ENCODE measurements at regions not wholly inside any gene's neighbourhood (a gene's known extent, or its start where the extent isn't known, plus 50 kb on each side); places are given as distances from the start of the nearest gene placed in this dataset.

- no peaks in the 10 kb centered on the region for H3K4me1 Mint-ChIP-seq
- Histone ChIP-seq H3K27me3 (ENCODE audit: control insufficient read depth in 2 of 2, insufficient read depth in 2 of 2, low read length in 2 of 2) (no peaks in the 10 kb centered on the region), H3K4me1 (ENCODE audit: control insufficient read depth in 1 of 2, insufficient read depth in 2 of 2, low read length in 2 of 2) (no peaks in the 10 kb centered on the region), H2AFZ (ENCODE audit: insufficient read depth, low read depth, low read length, poor library complexity, severe bottlenecking) (no peak overlapping the region), H3K9ac (ENCODE audit: insufficient read depth, low read length, poor library complexity, severe bottlenecking) (no peak overlapping the region), H3K27ac (ENCODE audit: low read depth in 1 of 2, low read length in 2 of 2) (no peak overlapping the region), H3K36me3 (replicated peaks in 1 of 2; ENCODE audit: control insufficient read depth in 1 of 2, insufficient read depth in 2 of 2, low read length in 2 of 2) (no peaks in the 10 kb centered on the region), H3K79me2 (ENCODE audit: insufficient read depth, low read length) (no peaks in the 10 kb centered on the region), H4K20me1 (ENCODE audit: insufficient read depth, low read length) (no peaks in the 10 kb centered on the region), H3K9me3 (replicated peaks in 1 of 2; ENCODE audit: control insufficient read depth in 1 of 2, insufficient read depth in 1 of 2, low read length in 2 of 2) (no peaks in the 10 kb centered on the region), H3K4me2 (replicated peaks; ENCODE audit: extremely low read depth, low read length, poor library complexity, severe bottlenecking) (no peak overlapping the region), H3K4me3 (replicated peaks in 1 of 3; ENCODE audit: low read depth in 2 of 3, low read length in 3 of 3) (no peak overlapping the region)
- 65% methylated on average over 4 of the region's 5 CpGs for WGBS (ENCODE audit: insufficient coverage)
- H3K36me3 Mint-ChIP-seq = no peaks in the 10 kb centered on the region
- no peak for DNase-seq
- peaks cover 0 to 10% (median 2%) of the 10 kb centered on the region in 7 donors for H3K9me3 Mint-ChIP-seq
- TF ChIP-seq CTCF (IDR thresholded peaks at IDR 0.05) = no peak
- peaks cover 0 to 7% (median 6%) of the 10 kb centered on the region in 3 donors for H3K27me3 Mint-ChIP-seq (ENCODE audit: low read depth in 3 of 3)
- intact Hi-C loops (cut with micrococcal nuclease) = no loop called here
- no peak overlapping the region for H3K4me3 Mint-ChIP-seq
- no peak overlapping the region for H3K27ac Mint-ChIP-seq
Measured at GRCh38 chr2:65788556-65788955, 356.2 kb upstream of the SPRED2 start.

DNA sequence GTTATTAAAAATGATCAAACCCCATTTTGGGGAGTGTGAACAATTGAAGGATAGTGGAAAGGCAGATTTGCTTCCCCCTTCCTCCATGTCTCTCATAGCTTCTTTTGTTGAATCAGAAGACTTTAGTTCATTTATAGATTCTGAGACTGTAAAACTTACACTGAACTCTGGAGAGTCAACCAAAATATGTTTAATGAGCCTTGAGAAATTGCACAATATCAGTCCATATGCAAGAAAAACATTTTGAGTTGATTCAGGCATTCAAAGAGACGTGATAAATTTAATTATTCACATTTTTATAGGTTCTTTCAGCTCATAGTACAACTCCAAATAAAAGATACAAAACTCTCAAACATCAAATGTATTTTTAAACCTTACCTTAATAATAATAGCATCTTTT, 354.4 kb upstream of the SPRED2 start:
- no peaks in the 10 kb centered on the region for H3K27me3 ChIP-seq (ENCODE audit: control insufficient read depth in 2 of 2, insufficient read depth in 2 of 2, low read length in 2 of 2)
- no peaks in the 10 kb centered on the region for H3K4me1 ChIP-seq (ENCODE audit: control insufficient read depth in 1 of 2, insufficient read depth in 2 of 2, low read length in 2 of 2)
- Mint-ChIP-seq H3K27ac (no peak overlapping the region), H3K36me3 (no peaks in the 10 kb centered on the region), H3K27me3 (ENCODE audit: low read depth in 3 of 3) (peaks cover 2 to 5% (median 5%) of the 10 kb centered on the region in 3 donors), H3K4me1 (no peaks in the 10 kb centered on the region), H3K9me3 (peaks cover 0 to 11% (median 2%) of the 10 kb centered on the region in 7 donors), H3K4me3 (no peak overlapping the region)
- H3K9me3 ChIP-seq (replicated peaks in 1 of 2; ENCODE audit: control insufficient read depth in 1 of 2, insufficient read depth in 1 of 2, low read length in 2 of 2) = no peaks in the 10 kb centered on the region
- no peaks in the 10 kb centered on the region for H3K79me2 ChIP-seq (ENCODE audit: insufficient read depth, low read length)
- intact Hi-C loops (cut with micrococcal nuclease) = no loop called here
- H3K9ac ChIP-seq (ENCODE audit: insufficient read depth, low read length, poor library complexity, severe bottlenecking) = no peak overlapping the region
- no peak overlapping the region for H3K4me3 ChIP-seq (replicated peaks in 1 of 3; ENCODE audit: low read depth in 2 of 3, low read length in 3 of 3)
- H3K4me2 ChIP-seq (replicated peaks; ENCODE audit: extremely low read depth, low read length, poor library complexity, severe bottlenecking) = no peak overlapping the region
- no CpG with 5 or more reads among the region's 1 CpG for WGBS (ENCODE audit: insufficient coverage)
- H3K27ac ChIP-seq (ENCODE audit: low read depth in 1 of 2, low read length in 2 of 2) = no peak overlapping the region
- no peak for DNase-seq
- no peak for TF ChIP-seq CTCF (IDR thresholded peaks at IDR 0.05)
- H4K20me1 ChIP-seq (ENCODE audit: insufficient read depth, low read length) = no peaks in the 10 kb centered on the region
- no peak overlapping the region for H2AFZ ChIP-seq (ENCODE audit: insufficient read depth, low read depth, low read length, poor library complexity, severe bottlenecking)
- no peaks in the 10 kb centered on the region for H3K36me3 ChIP-seq (replicated peaks in 1 of 2; ENCODE audit: control insufficient read depth in 1 of 2, insufficient read depth in 2 of 2, low read length in 2 of 2)

Measured in CD14-positive monocyte (primary cell).